ENCODE measurements at regions not wholly inside any gene's neighbourhood (a gene's known extent, or its start where the extent isn't known, plus 50 kb on each side); places are given as distances from the start of the nearest gene placed in this dataset.

DNA sequence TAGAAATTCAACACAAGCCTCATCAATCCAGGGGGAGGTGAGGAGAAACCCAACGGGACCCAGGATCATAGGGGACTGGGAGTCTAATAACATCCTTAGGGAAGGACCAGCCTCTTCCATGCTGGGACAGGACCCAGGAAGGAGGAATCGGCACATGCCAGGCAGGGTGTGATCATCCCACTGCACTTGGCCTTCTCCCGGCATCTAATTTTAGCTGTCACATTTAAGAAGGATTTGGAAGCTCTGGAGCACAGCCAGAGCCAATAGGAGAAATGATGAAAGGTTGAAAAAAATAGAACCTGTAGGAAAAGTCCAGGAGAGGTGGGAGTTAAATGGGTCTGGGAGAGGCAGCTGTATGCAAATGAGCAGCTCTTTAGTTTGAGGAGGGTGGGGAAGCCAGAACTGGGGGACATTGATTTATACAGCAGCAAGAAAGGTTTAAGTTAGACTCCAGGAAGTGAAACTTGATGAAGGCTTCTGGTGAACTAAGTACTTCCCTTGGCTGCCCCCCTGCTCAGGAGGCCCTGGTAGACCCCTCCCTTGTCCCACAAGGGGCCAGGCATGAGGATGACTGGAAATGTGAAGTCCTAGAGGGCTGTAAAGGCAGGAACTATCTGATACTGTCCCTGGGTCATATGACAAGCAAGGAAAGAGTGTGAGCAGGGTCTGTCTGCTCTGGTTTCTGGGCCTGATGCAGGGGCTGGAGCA is 260.3 kb downstream of the LRFN2 start:
- CTCF ChIA-PET: no interaction called here
- Histone ChIP-seq H3K4me3 (ENCODE audit: low read depth, low read length) (no peak overlapping the region), H3K9me3 (ENCODE audit: control insufficient read depth, insufficient read depth, low read length) (no peaks in the 10 kb centered on the region), H3K27me3 (ENCODE audit: control insufficient read depth, insufficient read depth, low read length) (no peaks in the 10 kb centered on the region), H3K27ac (ENCODE audit: low read depth, low read length) (no peak overlapping the region)
- no peak for DNase-seq (ENCODE audit: low read depth, low spot score)
- POLR2A ChIA-PET: interaction anchor here (0.5 kb wide), 1 partner anchor 579 kb away, joined by 5 read pairs; no protein-coding TSS in a partner anchor
- no peak for TF ChIP-seq CTCF (IDR thresholded peaks at IDR 0.05; ENCODE audit: low read depth, low read length)

- ChIA-PET POLR2A (no interaction called here), CTCF (no interaction called here)
- Histone ChIP-seq H3K9me3 (ENCODE audit: control insufficient read depth, insufficient read depth, low read length) (no peaks in the 10 kb centered on the region), H3K27me3 (ENCODE audit: control insufficient read depth, insufficient read depth, low read length) (no peaks in the 10 kb centered on the region), H3K4me3 (ENCODE audit: low read depth, low read length) (no peak overlapping the region), H3K27ac (ENCODE audit: low read depth, low read length) (no peak overlapping the region)
- no peak for TF ChIP-seq CTCF (IDR thresholded peaks at IDR 0.05; ENCODE audit: low read depth, low read length)
- DNase-seq (ENCODE audit: low read depth, low spot score): no peak
Observed at GRCh38 chr6:40325791-40326190, 261.4 kb downstream of the LRFN2 start.

DNA sequence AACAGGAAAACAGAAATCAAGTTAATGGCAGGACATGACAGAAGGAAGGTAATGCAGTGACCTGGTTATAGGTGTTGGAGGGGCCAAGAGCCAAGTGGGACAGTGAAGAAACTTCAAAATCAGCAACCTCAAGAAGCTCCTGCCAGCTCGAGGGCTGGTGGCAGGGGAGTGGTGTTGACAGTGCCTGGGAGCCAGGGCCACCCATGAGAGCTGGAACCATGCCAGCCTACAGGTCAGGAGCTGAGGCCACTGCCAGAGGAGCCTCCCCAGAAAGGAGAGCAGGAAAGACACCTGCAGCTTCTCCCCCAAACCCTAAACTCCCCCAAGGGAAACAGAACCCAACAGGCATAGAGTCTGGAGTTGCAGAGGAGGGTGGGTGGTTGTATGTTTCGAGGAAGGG is 262.1 kb downstream of the LRFN2 start:
- no peak for TF ChIP-seq CTCF (IDR thresholded peaks at IDR 0.05; ENCODE audit: low read depth, low read length)
- no peaks in the 10 kb centered on the region for H3K9me3 ChIP-seq (ENCODE audit: control insufficient read depth, insufficient read depth, low read length)
- H3K4me3 ChIP-seq (ENCODE audit: low read depth, low read length): no peak overlapping the region
- no peaks in the 10 kb centered on the region for H3K27me3 ChIP-seq (ENCODE audit: control insufficient read depth, insufficient read depth, low read length)
- ChIA-PET CTCF (no interaction called here), POLR2A (no interaction called here)
- DNase-seq (ENCODE audit: low read depth, low spot score): no peak
- no peak overlapping the region for H3K27ac ChIP-seq (ENCODE audit: low read depth, low read length)

- TF ChIP-seq CTCF (IDR thresholded peaks at IDR 0.05; ENCODE audit: low read depth, low read length): no peak
- Histone ChIP-seq H3K27ac (ENCODE audit: low read depth, low read length) (no peak overlapping the region), H3K27me3 (ENCODE audit: control insufficient read depth, insufficient read depth, low read length) (no peaks in the 10 kb centered on the region), H3K9me3 (ENCODE audit: control insufficient read depth, insufficient read depth, low read length) (no peaks in the 10 kb centered on the region), H3K4me3 (ENCODE audit: low read depth, low read length) (no peak overlapping the region)
- POLR2A ChIA-PET: no interaction called here
- no peak for DNase-seq (ENCODE audit: low read depth, low spot score)
- CTCF ChIA-PET: interaction anchor here (0.8 kb wide), 1 partner anchor 343 kb away, joined by 4 read pairs; no protein-coding TSS in a partner anchor
Observed at GRCh38 chr6:40323881-40324634, 263.1 kb downstream of the LRFN2 start.

- ChIA-PET CTCF (no interaction called here), POLR2A (no interaction called here)
- no peak for TF ChIP-seq CTCF (IDR thresholded peaks at IDR 0.05; ENCODE audit: low read depth, low read length)
- DNase-seq (ENCODE audit: low read depth, low spot score): no peak
- Histone ChIP-seq H3K27me3 (ENCODE audit: control insufficient read depth, insufficient read depth, low read length) (no peaks in the 10 kb centered on the region), H3K27ac (ENCODE audit: low read depth, low read length) (no peak overlapping the region), H3K4me3 (ENCODE audit: low read depth, low read length) (no peak overlapping the region), H3K9me3 (ENCODE audit: control insufficient read depth, insufficient read depth, low read length) (no peaks in the 10 kb centered on the region)
Observed at GRCh38 chr6:40322336-40322735, 264.8 kb downstream of the LRFN2 start.
